Astrocyte of the hippocampus (primary cell): ENCODE measurements at regions not wholly inside any gene's neighbourhood (a gene's known extent, or its start where the extent isn't known, plus 50 kb on each side); places are given as distances from the start of the nearest gene placed in this dataset.

Experiments used
- DNase-seq: peaks from one replicate; pipeline ENCODE4 v3.0.0; 2011; ENCODE audit warnings: low read depth, low spot score

DNA sequence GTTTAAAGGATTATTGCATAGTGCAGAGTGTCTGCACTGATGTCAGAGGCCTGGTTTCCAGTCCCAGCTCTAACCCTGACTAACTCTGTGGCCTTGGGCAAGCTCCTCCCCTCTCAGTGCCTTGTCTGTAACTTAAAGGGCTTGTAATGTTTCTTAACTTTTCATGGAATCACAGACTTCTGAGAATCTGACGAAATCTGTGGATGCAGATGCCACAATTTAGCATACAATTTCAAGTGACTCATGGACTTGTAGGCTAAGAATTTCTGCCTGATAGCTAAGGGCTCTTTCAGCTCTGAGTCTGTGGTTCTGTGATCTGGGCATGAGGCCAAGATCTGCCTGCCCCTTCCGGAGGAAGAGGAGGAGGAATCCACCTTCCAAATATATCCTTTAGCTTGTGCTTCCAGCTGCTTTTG is 236.9 kb downstream of the AR start:
- peak; percentile 87 for DNase-seq

DNA sequence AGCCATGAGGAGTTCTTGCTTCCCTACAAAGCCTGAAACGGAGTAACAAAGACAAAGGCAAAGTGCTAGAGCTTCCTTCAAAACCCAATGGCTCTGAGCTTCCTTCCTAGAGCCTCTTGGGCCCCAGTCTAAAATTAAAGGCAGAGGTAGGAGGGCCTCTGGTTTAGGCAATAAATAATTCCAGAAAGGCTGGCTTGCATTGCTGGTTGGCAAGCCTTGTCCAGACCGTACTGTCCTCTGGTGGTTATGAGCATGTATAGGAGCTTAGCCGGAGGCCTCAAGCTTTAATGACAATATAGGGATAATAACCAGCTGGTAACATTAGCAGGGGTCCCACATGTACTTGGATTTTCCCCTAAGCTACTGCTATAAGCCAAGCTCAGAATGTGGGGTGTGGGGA is 237.3 kb downstream of the AR start:
- DNase-seq = no peak

DNA sequence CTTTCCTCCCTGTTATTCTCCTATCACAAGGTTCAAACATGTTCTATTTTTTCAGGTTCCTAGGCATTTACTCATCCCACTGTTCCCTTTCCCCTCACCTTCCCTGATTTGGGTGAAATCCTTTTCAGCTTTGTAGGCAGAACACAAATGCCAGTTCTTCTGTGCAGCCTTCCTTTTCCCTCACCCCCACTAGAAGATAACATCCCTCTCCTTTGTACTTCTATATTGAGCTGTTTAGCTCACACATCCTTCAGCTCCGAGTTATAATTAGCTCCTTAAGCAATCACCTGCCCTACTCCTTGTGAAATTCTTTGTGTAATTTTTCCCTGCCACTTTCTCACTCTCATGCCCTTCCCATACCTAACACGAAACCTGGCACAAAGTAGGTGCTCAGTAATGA is 240.9 kb downstream of the AR start:
- no peak for DNase-seq

DNA sequence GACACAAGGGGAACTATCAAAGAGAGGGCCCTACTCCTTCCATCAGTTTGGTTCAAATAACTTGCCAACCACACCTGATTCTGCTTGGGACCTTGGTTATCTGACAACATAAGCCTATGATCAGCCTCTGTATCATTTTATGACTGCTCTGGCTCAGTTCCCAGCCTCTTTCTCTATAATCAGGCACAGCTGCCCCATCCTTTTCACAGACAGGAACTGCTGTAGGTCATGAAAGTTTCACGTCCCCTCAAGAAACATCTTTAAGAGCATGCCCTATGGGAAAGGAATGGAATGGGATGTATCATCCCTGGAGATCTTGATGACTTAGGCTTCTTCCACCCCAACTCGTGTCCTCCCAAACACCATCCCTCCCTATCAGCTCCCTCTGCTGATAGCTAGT is 243.4 kb downstream of the AR start:
- no peak for DNase-seq

DNA sequence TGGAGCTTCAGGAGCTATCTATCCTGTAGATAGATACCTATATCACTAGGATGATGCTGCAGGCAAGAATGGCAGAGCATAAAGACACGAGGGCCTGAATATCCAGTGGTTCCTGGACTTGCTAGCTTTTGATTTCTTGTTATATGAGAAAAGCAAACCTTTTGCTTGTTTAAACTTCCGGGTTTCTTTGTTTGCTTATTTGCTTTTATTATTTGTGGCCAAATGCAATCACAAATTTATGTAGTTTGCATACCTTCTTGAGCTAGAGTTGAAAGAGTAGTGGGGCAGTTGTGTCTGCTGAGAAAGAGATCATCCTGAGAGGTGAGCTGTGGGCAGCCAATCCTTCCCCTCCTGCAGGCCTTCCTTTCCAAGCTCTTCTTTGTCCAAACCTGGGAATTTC is 245.7 kb downstream of the AR start:
- DNase-seq = no peak
